ENCODE measurements at regions not wholly inside any gene's neighbourhood (a gene's known extent, or its start where the extent isn't known, plus 50 kb on each side); places are given as distances from the start of the nearest gene placed in this dataset.
A peak's percentile ranks its signal among the peaks of the same experiment; 100 is the strongest.

- TF ChIP-seq CTCF (IDR thresholded peaks at IDR 0.05) (no peak), EP300 (IDR thresholded peaks at IDR 0.05) (no peak), POLR2A (IDR thresholded peaks at IDR 0.05) (no peak), POLR2AphosphoS5 (IDR thresholded peaks at IDR 0.05) (no peak)
- Histone ChIP-seq H3K27me3 (no peaks in the 10 kb centered on the region), H3K36me3 (no peaks in the 10 kb centered on the region), H3K4me1 (no peaks in the 10 kb centered on the region), H3K9me3 (no peaks in the 10 kb centered on the region), H3K4me3 (no peak overlapping the region), H3K27ac (peak overlapping the region in 1 of 4 donors; percentile 35)
- ATAC-seq (ENCODE audit: low FRiP score in 2 of 2) (no peak), DNase-seq (peak in 1 of 2 donors; percentile 16)
- 66 to 75% methylated on average over 4 to 5 of the region's 5 CpGs for WGBS, 2 donors
Observed at GRCh38 chr6:170173335-170173881, 117.5 kb downstream of the DLL1 start.

- TF ChIP-seq EP300 (IDR thresholded peaks at IDR 0.05) (no peak), CTCF (IDR thresholded peaks at IDR 0.05) (no peak), POLR2AphosphoS5 (IDR thresholded peaks at IDR 0.05) (no peak), POLR2A (IDR thresholded peaks at IDR 0.05) (no peak)
- ATAC-seq (ENCODE audit: low FRiP score in 2 of 2) (no peak), DNase-seq (no peak)
- Histone ChIP-seq H3K4me1 (no peaks in the 10 kb centered on the region), H3K9me3 (no peaks in the 10 kb centered on the region), H3K27me3 (no peaks in the 10 kb centered on the region), H3K4me3 (no peak overlapping the region), H3K36me3 (no peaks in the 10 kb centered on the region), H3K27ac (no peak overlapping the region)
- 91 to 95% methylated on average over 24 to 28 of the region's 28 CpGs for WGBS, 2 donors
Observed at GRCh38 chr6:170172825-170173256, 118.0 kb downstream of the DLL1 start.

- WGBS, 2 donors = 68 to 85% methylated on average over 5 of the region's 5 CpGs
- no peaks in the 10 kb centered on the region for H3K27me3 ChIP-seq
- peak in 1 of 2 donors; percentile 15 for DNase-seq
- no peak for TF ChIP-seq POLR2A (IDR thresholded peaks at IDR 0.05)
- TF ChIP-seq EP300 (IDR thresholded peaks at IDR 0.05) = no peak
- TF ChIP-seq POLR2AphosphoS5 (IDR thresholded peaks at IDR 0.05) = no peak
- no peak for TF ChIP-seq CTCF (IDR thresholded peaks at IDR 0.05)
- no peaks in the 10 kb centered on the region for H3K4me1 ChIP-seq
- H3K36me3 ChIP-seq = no peaks in the 10 kb centered on the region
- H3K27ac ChIP-seq = no peak overlapping the region
- no peak for ATAC-seq (ENCODE audit: low FRiP score in 2 of 2)
- no peak overlapping the region for H3K4me3 ChIP-seq
- H3K9me3 ChIP-seq = no peaks in the 10 kb centered on the region
Observed at GRCh38 chr6:170172392-170172791, 118.5 kb downstream of the DLL1 start.

GRCh38 chr6:170167657-170168159 is 123.2 kb downstream of the DLL1 start:
- ATAC-seq (ENCODE audit: low FRiP score in 2 of 2) = peak; percentile 21 to 67

More at GRCh38 chr6:170167657-170168159, 123.2 kb downstream of the DLL1 start:
- H3K27me3 ChIP-seq = no peaks in the 10 kb centered on the region
- H3K4me3 ChIP-seq = peak overlapping the region in 3 of 4 donors; percentile 35 to 47 (median 43)
- DNase-seq = peak; percentile 20 to 64
- WGBS, 2 donors = 70 to 78% methylated on average over 3 to 16 of the region's 19 CpGs
- no peaks in the 10 kb centered on the region for H3K4me1 ChIP-seq
- no peaks in the 10 kb centered on the region for H3K36me3 ChIP-seq
- no peaks in the 10 kb centered on the region for H3K9me3 ChIP-seq
- peak in 1 of 2 donors; percentile 91 for TF ChIP-seq POLR2AphosphoS5 (IDR thresholded peaks at IDR 0.05)
- peak in 3 of 4 donors; percentile 51 to 85 (median 67) for TF ChIP-seq EP300 (IDR thresholded peaks at IDR 0.05)
- peak in 1 of 4 donors; percentile 18 for TF ChIP-seq POLR2A (IDR thresholded peaks at IDR 0.05)
- no peak for TF ChIP-seq CTCF (IDR thresholded peaks at IDR 0.05)
- H3K27ac ChIP-seq = peak overlapping the region; percentile 72 to 84 (median 76)

Measured in upper lobe of left lung (tissue), 6 donors.